HCT116 (cell line): ENCODE measurements at regions not wholly inside any gene's neighbourhood (a gene's known extent, or its start where the extent isn't known, plus 50 kb on each side); places are given as distances from the start of the nearest gene placed in this dataset.

Source experiments
- CEBPB ChIP-seq: IDR thresholded peaks from 2 replicates; pipeline ENCODE4 v1.6.1; 2012; ENCODE audit warnings: low read depth
- CTCF ChIP-seq, 3 experiments: fragments of 200-600 bp in 1 of 3; sonication (generic) in 1 of 3; IDR thresholded peaks in 2 of 3; conservative IDR thresholded peaks in 1 of 3; 2 replicates each; pipeline ENCODE4 v1.5.1; 2012 to 2017; ENCODE audit warnings: low read depth in 2 of 3, low read length in 2 of 3, antibody characterized with exemption in 1 of 3, borderline replicate concordance in 1 of 3, control low read depth in 1 of 3, mild to moderate bottlenecking in 1 of 3, mixed read lengths in 1 of 3, mixed run types in 1 of 3, moderate library complexity in 1 of 3; ENCODE audit not compliant: insufficient read depth in 1 of 3
- EZH2 ChIP-seq: fragments of 200-600 bp; sonication (generic); IDR thresholded peaks from 2 replicates; pipeline ENCODE4 v1.6.1; 2017; ENCODE audit warnings: antibody characterized with exemption, mixed run types
- EZH2phosphoT487 ChIP-seq: fragments of 200-600 bp; IDR thresholded peaks from 2 replicates; pipeline ENCODE4 v1.6.1; 2018; ENCODE audit warnings: antibody characterized with exemption, borderline replicate concordance
- POLR2A ChIP-seq: IDR thresholded peaks from 2 replicates; pipeline ENCODE4 v1.7.0; 2011; ENCODE audit warnings: borderline replicate concordance; ENCODE audit not compliant: insufficient read depth, insufficient read length; ENCODE audit errors: extremely low read depth
- POLR2AphosphoS5 ChIP-seq: IDR thresholded peaks from 2 replicates; pipeline ENCODE4 v1.6.1; 2011; ENCODE audit warnings: mild to moderate bottlenecking, low read depth, low read length, moderate library complexity
- REST ChIP-seq: IDR thresholded peaks from 2 replicates; pipeline ENCODE4 v1.6.1; 2012; ENCODE audit warnings: low read depth
- SRF ChIP-seq: IDR thresholded peaks from 2 replicates; pipeline ENCODE4 v1.6.1; 2012; ENCODE audit warnings: low read depth

GRCh38 chr14:42173206-42173605, 566.5 kb downstream of the LRFN5 start:
- TF ChIP-seq CTCF (IDR thresholded peaks at IDR 0.05 in 2 of 3, conservative IDR thresholded peaks at IDR 0.05 in 1 of 3; ENCODE audit: borderline replicate concordance in 1 of 3, insufficient read depth in 1 of 3, low read depth in 2 of 3, low read length in 2 of 3) (no peak), EZH2phosphoT487 (no peak), POLR2A (no peak), POLR2AphosphoS5 (no peak), CEBPB (no peak), REST (no peak), SRF (no peak), EZH2 (no peak)
